ENCODE measurements at regions not wholly inside any gene's neighbourhood (a gene's known extent, or its start where the extent isn't known, plus 50 kb on each side); places are given as distances from the start of the nearest gene placed in this dataset.

GRCh38 chr3:64410226-64410625 lies 185.0 kb upstream of the PRICKLE2 start (continued):
- no peak for TF ChIP-seq ZNF318 (IDR thresholded peaks at IDR 0.05; ENCODE audit: borderline replicate concordance in 1 of 2, low read depth in 1 of 2)
- no peak for TF ChIP-seq POLR3A (IDR thresholded peaks at IDR 0.05; ENCODE audit: borderline replicate concordance, extremely low read depth, insufficient read depth, insufficient read length)
- TF ChIP-seq NFE2 (IDR thresholded peaks at IDR 0.05; ENCODE audit: low read depth) = no peak
- no peak for TF ChIP-seq HDAC2 (IDR thresholded peaks at IDR 0.05)
- no peak for TF ChIP-seq ZBTB49 (CRISPR knock-in tag; IDR thresholded peaks at IDR 0.05; ENCODE audit: borderline replicate concordance)
